EL (cell line): ENCODE measurements at regions not wholly inside any gene's neighbourhood (a gene's known extent, or its start where the extent isn't known, plus 50 kb on each side); places are given as distances from the start of the nearest gene placed in this dataset.
"Not testable (repeated sequence)": the region's sequence is repeated elsewhere in the genome, so short reads cannot be mapped to it uniquely, and the experiment has no call there.

ENCODE experiments used
- DNase-seq: peaks from one replicate; pipeline ENCODE4 v3.0.0-alpha.2; 2016

- no peak for DNase-seq
Measured at GRCh38 chr9:27828908-27829307, 255.6 kb upstream of the C9orf72 start.

GRCh38 chr9:27829621-27830020 lies 256.3 kb upstream of the C9orf72 start:
- DNase-seq, result no peak

- not testable (repeated sequence) for DNase-seq
Measured at GRCh38 chr9:27832108-27832507, 258.8 kb upstream of the C9orf72 start.

- DNase-seq, result no peak
Measured at GRCh38 chr9:27835286-27835685, 262.0 kb upstream of the C9orf72 start.

- DNase-seq, result no peak
Measured at GRCh38 chr9:27835746-27836145, 262.5 kb upstream of the C9orf72 start.

- no peak for DNase-seq
Measured at GRCh38 chr9:27836661-27837401, 263.6 kb upstream of the C9orf72 start.

GRCh38 chr9:27838876-27839275 lies 265.6 kb upstream of the C9orf72 start:
- no peak for DNase-seq

- not testable (repeated sequence) for DNase-seq
Measured at GRCh38 chr9:27839767-27840166, 266.5 kb upstream of the C9orf72 start.

GRCh38 chr9:27844797-27845196 lies 271.5 kb upstream of the C9orf72 start:
- DNase-seq, result no peak

- DNase-seq, result no peak
Measured at GRCh38 chr9:27847380-27847779, 274.1 kb upstream of the C9orf72 start.

GRCh38 chr9:27847818-27848217 lies 274.5 kb upstream of the C9orf72 start:
- DNase-seq, result no peak

GRCh38 chr9:27848315-27848714 lies 275.0 kb upstream of the C9orf72 start:
- no peak for DNase-seq

- DNase-seq, result no peak
Measured at GRCh38 chr9:27851858-27852257, 278.6 kb upstream of the C9orf72 start.

GRCh38 chr9:27853529-27853928 lies 280.2 kb upstream of the C9orf72 start:
- no peak for DNase-seq

GRCh38 chr9:27856054-27856453 lies 282.8 kb upstream of the C9orf72 start:
- DNase-seq, result no peak

GRCh38 chr9:27856748-27857147 lies 283.5 kb upstream of the C9orf72 start:
- no peak for DNase-seq

GRCh38 chr9:27861887-27862286 lies 288.6 kb upstream of the C9orf72 start:
- no peak for DNase-seq

- no peak for DNase-seq
Measured at GRCh38 chr9:27864644-27865438, 291.6 kb upstream of the C9orf72 start.

- DNase-seq, result no peak
Measured at GRCh38 chr9:27866741-27867140, 293.5 kb upstream of the C9orf72 start.

GRCh38 chr9:27870404-27870803 lies 297.1 kb upstream of the C9orf72 start:
- DNase-seq, result no peak

- no peak for DNase-seq
Measured at GRCh38 chr9:27880156-27880555, 306.9 kb upstream of the C9orf72 start.

- no peak for DNase-seq
Measured at GRCh38 chr9:27880635-27881034, 307.4 kb upstream of the C9orf72 start.

- no peak for DNase-seq
Measured at GRCh38 chr9:27888661-27889295, 315.5 kb upstream of the C9orf72 start.

GRCh38 chr9:27924502-27924901 lies 351.2 kb upstream of the C9orf72 start:
- DNase-seq, result no peak
